ENCODE measurements at regions not wholly inside any gene's neighbourhood (a gene's known extent, or its start where the extent isn't known, plus 50 kb on each side); places are given as distances from the start of the nearest gene placed in this dataset.

- Histone ChIP-seq H3F3A (ENCODE audit: insufficient read depth, low read length, poor library complexity, severe bottlenecking) (no peaks in the 10 kb centered on the region), H3K4me2 (ENCODE audit: low read length) (no peak overlapping the region), H3K36me3 (ENCODE audit: insufficient read depth, low read length) (no peaks in the 10 kb centered on the region), H3K79me2 (replicated peaks; ENCODE audit: insufficient read depth, low read length) (no peaks in the 10 kb centered on the region), H3K4me3 (ENCODE audit: low read length) (no peak overlapping the region), H3K27ac (ENCODE audit: low read length) (no peak overlapping the region), H3K9me3 (ENCODE audit: low read length) (no peaks in the 10 kb centered on the region), H4K20me1 (ENCODE audit: insufficient read depth) (no peaks in the 10 kb centered on the region), H3K27me3 (ENCODE audit: insufficient read depth, low read depth, low read length) (no peaks in the 10 kb centered on the region), H2AFZ (ENCODE audit: low read depth, low read length) (no peak overlapping the region), H3K9me2 (ENCODE audit: insufficient read depth, low read length) (no peaks in the 10 kb centered on the region), H3K9ac (ENCODE audit: low read length) (no peak overlapping the region)
- TF ChIP-seq REST (IDR thresholded peaks at IDR 0.05; ENCODE audit: borderline replicate concordance) (no peak), EZH2 (IDR thresholded peaks at IDR 0.05; ENCODE audit: borderline replicate concordance, insufficient read depth, low read length, poor library complexity, severe bottlenecking) (no peak), CTCF (IDR thresholded peaks at IDR 0.05; ENCODE audit: poor library complexity, severe bottlenecking) (no peak), RAD21 (conservative IDR thresholded peaks at IDR 0.05) (no peak), EP300 (conservative IDR thresholded peaks at IDR 0.05; ENCODE audit: poor library complexity, severe bottlenecking) (no peak), TAF1 (IDR thresholded peaks at IDR 0.05; ENCODE audit: low read depth) (no peak), MXI1 (conservative IDR thresholded peaks at IDR 0.05; ENCODE audit: poor library complexity, severe bottlenecking) (no peak), POLR2AphosphoS5 (IDR thresholded peaks at IDR 0.05) (no peak), SMC3 (conservative IDR thresholded peaks at IDR 0.05; ENCODE audit: poor library complexity) (no peak)
Observed at GRCh38 chr6:90819483-90819882, 232.6 kb upstream of the MAP3K7 start.

GRCh38 chr6:90818163-90818562, 231.3 kb upstream of the MAP3K7 start:
- no peak overlapping the region for H2AFZ ChIP-seq (ENCODE audit: low read depth, low read length)
- no peaks in the 10 kb centered on the region for H3K9me3 ChIP-seq (ENCODE audit: low read length)
- no peaks in the 10 kb centered on the region for H4K20me1 ChIP-seq (ENCODE audit: insufficient read depth)
- H3K4me3 ChIP-seq (ENCODE audit: low read length), result no peak overlapping the region
- no peak overlapping the region for H3K4me2 ChIP-seq (ENCODE audit: low read length)
- no peaks in the 10 kb centered on the region for H3K36me3 ChIP-seq (ENCODE audit: insufficient read depth, low read length)
- H3F3A ChIP-seq (ENCODE audit: insufficient read depth, low read length, poor library complexity, severe bottlenecking), result no peaks in the 10 kb centered on the region
- no peaks in the 10 kb centered on the region for H3K27me3 ChIP-seq (ENCODE audit: insufficient read depth, low read depth, low read length)
- H3K27ac ChIP-seq (ENCODE audit: low read length), result no peak overlapping the region
- no peaks in the 10 kb centered on the region for H3K79me2 ChIP-seq (replicated peaks; ENCODE audit: insufficient read depth, low read length)
- TF ChIP-seq REST (IDR thresholded peaks at IDR 0.05; ENCODE audit: borderline replicate concordance), result no peak
- no peak for TF ChIP-seq SMC3 (conservative IDR thresholded peaks at IDR 0.05; ENCODE audit: poor library complexity)
- no peak for TF ChIP-seq CTCF (IDR thresholded peaks at IDR 0.05; ENCODE audit: poor library complexity, severe bottlenecking)
- no peak for TF ChIP-seq MXI1 (conservative IDR thresholded peaks at IDR 0.05; ENCODE audit: poor library complexity, severe bottlenecking)
- TF ChIP-seq EZH2 (IDR thresholded peaks at IDR 0.05; ENCODE audit: borderline replicate concordance, insufficient read depth, low read length, poor library complexity, severe bottlenecking), result no peak
- TF ChIP-seq RAD21 (conservative IDR thresholded peaks at IDR 0.05), result no peak
- no peak overlapping the region for H3K9ac ChIP-seq (ENCODE audit: low read length)
- no peaks in the 10 kb centered on the region for H3K9me2 ChIP-seq (ENCODE audit: insufficient read depth, low read length)
